Cardiac septum (tissue), 1 donor: ENCODE measurements at regions not wholly inside any gene's neighbourhood (a gene's known extent, or its start where the extent isn't known, plus 50 kb on each side); places are given as distances from the start of the nearest gene placed in this dataset.

Source experiments
- DNase-seq: peaks from one replicate; pipeline ENCODE4 v3.0.0-alpha.2; 2020; ENCODE audit warnings: low spot score
- intact Hi-C: fragments of 100-400 bp; cut with DNase I; formaldehyde crosslinking; loops from one replicate; pipeline ENCODE4 v1.14.0; 2022
- donor health status: DM: no; HTN: no; CAD: no.

DNA sequence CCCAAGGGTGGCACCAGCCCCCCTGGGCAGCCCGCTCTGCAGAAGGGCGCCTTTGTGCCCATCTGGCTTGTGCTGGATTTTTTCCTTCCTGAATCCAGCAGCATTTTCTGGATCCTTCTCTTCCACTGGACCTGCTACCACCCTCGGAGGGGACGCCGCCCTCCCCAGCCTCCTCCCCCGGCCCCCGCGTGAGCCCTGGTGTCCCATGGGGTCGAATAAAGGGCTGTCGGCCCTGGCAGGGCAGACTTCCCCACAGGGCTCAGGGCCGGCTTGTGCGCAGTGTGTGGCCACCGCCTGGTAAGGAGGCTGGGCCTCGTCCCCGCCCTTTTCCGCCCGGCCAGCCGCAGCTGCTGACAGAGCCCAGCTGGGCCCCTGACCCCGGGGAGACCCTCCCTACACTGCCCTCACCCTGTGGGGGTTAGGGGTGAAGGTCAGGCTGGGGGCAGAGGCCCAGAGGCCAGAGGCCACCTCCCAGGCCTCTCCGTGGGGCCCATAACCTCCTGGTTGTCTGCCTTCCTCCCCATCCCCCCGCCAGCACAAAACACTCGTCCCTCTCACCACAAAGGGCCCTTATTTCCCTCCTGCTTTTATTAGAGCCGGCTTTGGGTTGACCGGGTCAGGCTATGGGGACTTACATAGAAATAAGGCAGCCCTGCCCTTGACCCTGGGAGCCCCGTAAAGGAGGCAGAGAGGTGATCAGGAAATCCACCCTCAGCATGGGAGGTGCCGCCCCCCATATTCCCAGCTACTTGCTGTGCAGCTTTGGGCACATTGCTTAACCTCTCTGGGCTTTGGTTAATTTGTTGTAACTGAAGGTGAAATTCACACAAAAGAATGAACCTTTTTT is 179.3 kb upstream of the CIBAR2 start:
- no peak for DNase-seq
- intact Hi-C loops: no loop called here

GRCh38 chr16:85293458-85293857 is 181.2 kb upstream of the CIBAR2 start:
- DNase-seq: no peak
- intact Hi-C loops: no loop called here

GRCh38 chr16:85293904-85294642 is 181.8 kb upstream of the CIBAR2 start:
- intact Hi-C loops: no loop called here
- no peak for DNase-seq

- DNase-seq: no peak
- intact Hi-C loops: no loop called here
Measured at GRCh38 chr16:85294810-85295508, 182.7 kb upstream of the CIBAR2 start.

- DNase-seq: no peak
- intact Hi-C loops: no loop called here
Measured at GRCh38 chr16:85296859-85297660, 184.8 kb upstream of the CIBAR2 start.

GRCh38 chr16:85297881-85298280 is 185.6 kb upstream of the CIBAR2 start:
- intact Hi-C loops: no loop called here
- DNase-seq: no peak

DNA sequence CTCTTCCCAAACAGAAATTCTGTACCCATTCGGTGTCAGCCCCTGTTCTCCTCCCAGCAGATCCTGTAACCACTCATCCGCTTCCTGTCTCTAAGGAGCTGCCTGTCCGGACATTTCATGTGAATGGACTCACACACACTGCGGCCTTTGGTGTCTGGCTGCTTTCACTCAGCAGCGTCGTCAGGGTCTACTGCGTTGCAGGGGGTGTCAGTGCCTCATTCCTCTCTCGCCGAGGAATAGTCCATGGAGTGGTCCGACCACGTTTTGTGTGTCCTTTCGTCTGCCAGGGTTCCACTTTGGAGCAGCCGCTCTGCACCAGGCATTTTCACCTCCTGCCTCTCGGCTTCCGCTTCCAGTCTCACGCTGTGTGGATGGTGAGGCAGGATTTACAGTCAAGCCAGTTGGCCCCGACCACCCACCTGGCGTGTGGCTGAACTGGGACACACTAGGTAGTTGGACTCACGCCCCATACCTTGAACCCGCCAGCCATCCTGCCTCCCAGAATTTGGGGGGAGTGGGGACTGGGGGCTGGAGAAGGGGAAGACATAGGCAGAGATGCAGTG is 188.2 kb upstream of the CIBAR2 start:
- no peak for DNase-seq
- intact Hi-C loops: no loop called here

DNA sequence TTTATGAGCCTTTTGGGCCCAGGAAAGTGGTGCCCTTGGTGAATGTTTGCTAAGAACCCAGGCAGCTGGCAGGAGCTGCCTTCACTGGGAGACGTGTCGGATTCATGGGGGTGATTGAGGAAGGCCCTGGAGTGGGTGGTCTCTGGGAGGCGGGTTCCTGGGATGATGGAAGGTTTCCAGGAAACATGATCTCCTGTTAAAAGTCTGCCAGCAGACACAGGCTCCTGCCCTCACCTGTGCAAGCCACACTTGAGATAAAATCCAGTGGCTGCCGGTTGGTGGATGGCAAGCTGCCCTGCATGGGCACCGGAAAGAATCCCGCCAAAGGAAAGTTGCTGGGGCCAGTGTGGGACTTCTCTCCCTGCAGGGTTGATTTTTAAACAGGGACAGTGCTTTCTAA is 189.0 kb upstream of the CIBAR2 start:
- DNase-seq: no peak
- intact Hi-C loops: no loop called here

GRCh38 chr16:85302018-85302847 is 190.0 kb upstream of the CIBAR2 start:
- intact Hi-C loops: no loop called here

GRCh38 chr16:85302848-85303353 is 190.6 kb upstream of the CIBAR2 start:
- intact Hi-C loops: no loop called here
- DNase-seq: no peak

More at GRCh38 chr16:85302018-85302847, 190.0 kb upstream of the CIBAR2 start:
- DNase-seq: no peak

DNA sequence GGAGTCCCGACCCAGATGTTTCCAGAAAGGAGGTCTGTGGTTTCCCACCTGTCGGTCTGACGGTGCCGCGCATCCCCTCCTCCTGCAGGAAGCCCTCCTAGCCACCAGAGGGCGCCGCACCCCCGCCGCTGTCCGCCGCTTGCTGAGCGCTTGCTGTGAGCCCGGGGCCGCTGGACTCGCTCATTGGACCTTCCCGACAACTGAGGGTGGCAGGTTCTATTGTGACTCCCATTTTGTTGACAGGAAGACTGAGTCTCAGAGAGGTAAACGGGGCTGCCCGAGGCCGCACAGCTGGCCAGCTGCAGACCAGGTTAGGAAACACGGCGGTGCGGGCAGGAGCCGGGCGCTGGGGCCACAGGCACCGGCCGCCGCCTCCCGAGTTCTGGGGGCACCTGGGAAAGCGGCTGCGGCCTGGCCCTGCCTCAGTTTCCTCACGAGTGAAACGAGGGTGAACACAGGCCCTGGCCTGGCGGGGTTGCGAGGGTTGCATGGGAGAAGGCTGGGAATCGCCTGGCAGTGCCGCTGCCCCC is 191.1 kb upstream of the CIBAR2 start:
- no peak for DNase-seq
- intact Hi-C loops: no loop called here

DNA sequence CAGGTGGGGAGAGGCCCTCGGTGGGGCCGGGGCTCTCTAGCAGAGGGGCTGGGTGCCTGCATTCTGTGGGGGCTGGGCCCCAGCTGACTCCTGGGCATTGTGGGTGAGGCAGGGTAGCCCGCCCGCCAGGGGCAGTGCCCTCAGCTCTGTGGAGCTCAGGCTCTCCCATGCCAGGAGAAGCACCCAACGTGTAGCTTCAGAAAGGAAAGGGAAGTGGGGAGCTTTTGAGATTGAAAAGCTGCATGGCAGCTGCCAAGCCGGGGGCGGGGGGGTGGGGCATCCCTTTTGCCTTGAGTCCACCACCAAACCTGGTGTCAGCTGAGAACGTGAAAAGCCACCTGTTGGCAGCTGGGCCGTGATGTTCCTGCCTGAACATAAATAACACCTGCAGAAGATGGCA is 192.1 kb upstream of the CIBAR2 start:
- intact Hi-C loops: no loop called here
- no peak for DNase-seq

DNA sequence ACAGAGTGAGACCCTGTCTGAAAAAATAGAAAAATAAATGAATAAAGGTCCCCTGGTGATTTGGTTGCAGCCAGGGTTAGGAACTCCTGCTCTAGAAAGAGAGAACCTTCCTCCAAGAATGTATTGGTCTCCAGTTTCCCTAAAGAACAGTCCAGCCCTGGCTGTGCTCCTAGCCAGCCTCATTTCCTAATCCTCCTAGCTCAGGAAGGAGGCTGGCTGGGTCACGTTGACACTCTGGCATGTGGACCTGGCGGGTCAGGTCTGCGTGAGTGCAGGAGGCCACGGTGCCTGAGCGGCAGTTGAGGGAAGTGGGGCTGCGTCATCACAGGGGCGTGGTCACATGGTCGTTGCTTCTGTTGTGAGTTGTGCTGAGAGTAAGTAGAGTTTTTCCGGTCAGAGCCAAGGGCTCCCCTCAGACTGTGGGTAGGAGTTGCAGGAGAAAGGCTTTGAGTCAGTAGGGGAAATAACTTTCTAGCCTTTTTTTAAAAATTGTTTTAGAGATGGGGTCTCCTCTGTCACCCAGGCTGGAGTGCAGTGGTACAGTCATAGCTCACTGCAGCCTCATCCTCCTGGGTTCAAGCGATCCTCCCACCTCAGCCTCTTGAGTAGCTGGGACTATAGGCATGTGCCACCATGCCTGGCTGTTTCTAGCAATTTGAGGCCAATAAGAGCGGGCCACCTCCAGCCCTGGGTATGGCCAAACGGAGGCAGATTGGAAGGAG is 194.0 kb upstream of the CIBAR2 start:
- intact Hi-C loops: no loop called here

DNA sequence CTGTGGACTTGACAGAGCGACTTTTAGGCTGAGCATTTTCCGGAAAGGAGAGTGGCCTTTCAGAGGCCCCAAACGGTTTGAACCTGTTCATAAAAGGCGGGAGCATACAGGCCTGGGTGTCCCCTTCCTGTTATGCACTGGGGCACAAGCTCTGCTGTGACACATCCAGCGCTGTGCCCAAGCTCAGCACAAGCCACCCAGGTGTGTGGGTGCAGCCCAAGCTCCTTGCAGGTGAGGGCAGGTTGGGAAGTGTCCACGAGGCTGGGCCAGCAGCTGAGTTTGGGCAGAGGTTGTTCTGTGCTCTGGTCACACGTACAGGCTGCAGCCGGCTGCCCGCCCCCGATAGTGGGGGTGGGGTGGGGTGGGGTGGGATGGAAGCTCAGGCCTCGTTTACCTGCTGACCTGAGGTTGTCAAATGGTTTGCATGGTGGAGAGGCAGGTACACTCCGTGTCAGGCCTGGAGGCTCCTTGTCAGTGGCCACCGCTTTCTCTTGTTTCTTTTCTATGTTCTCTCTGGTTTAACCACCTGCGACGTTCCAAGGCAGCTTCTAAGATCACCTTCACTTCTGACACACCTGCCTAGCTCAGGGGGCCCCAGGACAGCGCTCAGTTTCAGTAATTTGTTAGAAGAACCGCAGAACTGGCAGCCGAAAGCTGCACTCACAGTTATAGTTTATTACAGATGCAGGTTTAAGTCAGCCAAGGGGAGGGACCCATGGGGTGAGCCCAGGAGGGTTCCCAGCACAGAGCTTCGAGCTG is 194.7 kb upstream of the CIBAR2 start:
- intact Hi-C loops: no loop called here
- no peak for DNase-seq

More for the DNA sequence above, 194.0 kb upstream of the CIBAR2 start:
- DNase-seq: peak; percentile 86

DNA sequence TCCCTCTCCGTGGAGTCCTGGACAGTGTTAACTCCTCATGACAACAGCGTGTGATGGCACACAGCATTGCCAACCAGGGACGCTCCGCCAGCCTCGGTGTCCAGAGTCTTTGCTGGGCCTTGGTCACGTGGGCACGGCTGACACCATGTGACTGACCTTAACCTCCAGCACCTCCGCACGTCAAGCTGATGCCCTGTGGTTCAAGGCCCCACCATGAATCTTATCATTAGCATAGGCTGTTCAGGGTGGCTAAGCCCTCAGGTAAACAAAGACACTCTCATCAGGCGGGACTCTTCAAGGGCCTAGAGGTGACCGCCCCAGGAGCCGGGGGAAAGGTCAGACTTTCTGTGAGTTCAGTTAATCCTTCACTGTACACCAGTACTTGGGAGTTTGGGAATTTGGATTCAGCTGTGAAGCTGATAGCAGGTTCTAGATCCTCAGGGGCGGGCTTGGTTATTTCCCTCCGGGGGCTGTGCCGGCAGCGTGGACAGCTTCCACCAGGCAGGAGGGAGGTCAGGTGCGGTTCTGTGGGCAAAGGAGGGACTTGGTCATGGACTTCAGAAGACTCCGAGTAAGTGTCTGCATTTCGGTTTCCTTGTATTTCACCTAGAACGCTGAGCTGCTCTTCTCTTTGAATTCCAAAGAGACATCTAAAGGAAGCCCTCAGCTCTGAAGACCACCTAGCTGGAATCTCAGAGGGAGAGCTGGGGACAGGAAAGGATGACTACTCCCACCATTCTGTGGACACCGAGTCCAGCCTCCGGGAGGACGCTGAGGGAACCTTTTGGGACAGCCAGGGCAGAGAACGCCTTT is 195.5 kb upstream of the CIBAR2 start:
- no peak for DNase-seq
- intact Hi-C loops: no loop called here
